ENCODE measurements at regions not wholly inside any gene's neighbourhood (a gene's known extent, or its start where the extent isn't known, plus 50 kb on each side); places are given as distances from the start of the nearest gene placed in this dataset.

GRCh38 chr2:22893761-22894517, 491.0 kb upstream of the KLHL29 start:
- Mint-ChIP-seq H3K36me3 (ENCODE audit: low read depth) (no peaks in the 10 kb centered on the region), H3K27me3 (ENCODE audit: low read depth) (no peaks in the 10 kb centered on the region), H3K4me3 (no peak overlapping the region), H3K9me3 (no peaks in the 10 kb centered on the region), H3K27ac (ENCODE audit: unreplicated experiment) (peak overlapping the region; percentile 24), H3K4me1 (peaks cover 15% of the 10 kb centered on the region)
- no peak for DNase-seq (ENCODE audit: low read depth, low spot score)
- no peak for TF ChIP-seq CTCF (conservative IDR thresholded peaks at IDR 0.05)

GRCh38 chr2:22894761-22895160, 490.2 kb upstream of the KLHL29 start:
- Mint-ChIP-seq H3K4me1 (peaks cover 15% of the 10 kb centered on the region), H3K9me3 (no peaks in the 10 kb centered on the region), H3K4me3 (no peak overlapping the region), H3K27me3 (ENCODE audit: low read depth) (no peaks in the 10 kb centered on the region), H3K36me3 (ENCODE audit: low read depth) (no peaks in the 10 kb centered on the region), H3K27ac (ENCODE audit: unreplicated experiment) (no peak overlapping the region)
- no peak for DNase-seq (ENCODE audit: low read depth, low spot score)
- TF ChIP-seq CTCF (conservative IDR thresholded peaks at IDR 0.05) = no peak

- Mint-ChIP-seq H3K27me3 (ENCODE audit: low read depth) (no peaks in the 10 kb centered on the region), H3K4me1 (peaks cover 15% of the 10 kb centered on the region), H3K9me3 (no peaks in the 10 kb centered on the region), H3K27ac (ENCODE audit: unreplicated experiment) (no peak overlapping the region), H3K36me3 (ENCODE audit: low read depth) (no peaks in the 10 kb centered on the region), H3K4me3 (no peak overlapping the region)
- no peak for TF ChIP-seq CTCF (conservative IDR thresholded peaks at IDR 0.05)
- DNase-seq (ENCODE audit: low read depth, low spot score) = no peak
Observed at GRCh38 chr2:22897428-22897827, 487.6 kb upstream of the KLHL29 start.

GRCh38 chr2:22900674-22901073, 484.3 kb upstream of the KLHL29 start:
- no peak for DNase-seq (ENCODE audit: low read depth, low spot score)
- Mint-ChIP-seq H3K9me3 (no peaks in the 10 kb centered on the region), H3K4me1 (peaks cover 4% of the 10 kb centered on the region), H3K4me3 (no peak overlapping the region), H3K36me3 (ENCODE audit: low read depth) (no peaks in the 10 kb centered on the region), H3K27ac (ENCODE audit: unreplicated experiment) (no peak overlapping the region), H3K27me3 (ENCODE audit: low read depth) (no peaks in the 10 kb centered on the region)
- no peak for TF ChIP-seq CTCF (conservative IDR thresholded peaks at IDR 0.05)

GRCh38 chr2:22901471-22902179, 483.4 kb upstream of the KLHL29 start:
- no peaks in the 10 kb centered on the region for H3K27me3 Mint-ChIP-seq (ENCODE audit: low read depth)
- TF ChIP-seq CTCF (conservative IDR thresholded peaks at IDR 0.05) = no peak
- H3K27ac Mint-ChIP-seq (ENCODE audit: unreplicated experiment) = no peak overlapping the region
- DNase-seq (ENCODE audit: low read depth, low spot score) = no peak
- no peaks in the 10 kb centered on the region for H3K9me3 Mint-ChIP-seq
- H3K36me3 Mint-ChIP-seq (ENCODE audit: low read depth) = no peaks in the 10 kb centered on the region
- peaks cover 4% of the 10 kb centered on the region for H3K4me1 Mint-ChIP-seq
- H3K4me3 Mint-ChIP-seq = no peak overlapping the region

Measured in neural crest cell (in vitro differentiated cells).